ENCODE measurements at regions not wholly inside any gene's neighbourhood (a gene's known extent, or its start where the extent isn't known, plus 50 kb on each side); places are given as distances from the start of the nearest gene placed in this dataset.

DNA sequence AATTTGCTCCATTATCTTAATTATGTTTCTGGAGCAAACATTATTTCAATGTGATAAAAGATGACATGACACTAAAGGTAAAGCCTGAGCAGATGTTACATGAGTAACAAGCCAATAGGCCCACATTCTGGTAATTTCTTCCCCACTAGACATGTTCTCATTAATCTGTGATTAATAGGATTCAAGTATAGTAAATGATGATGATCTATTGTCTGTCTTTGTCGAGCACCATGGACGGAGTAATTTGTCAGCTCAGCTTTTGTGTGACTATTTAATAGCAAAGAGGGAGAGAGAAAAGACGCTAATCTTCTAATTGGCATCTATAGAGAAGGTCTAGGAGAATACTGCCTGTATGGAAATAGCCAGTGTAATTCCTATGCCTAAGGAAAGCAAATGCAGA, 62.2 kb upstream of the INSM2 start:
- Histone ChIP-seq H3K4me2 (ENCODE audit: insufficient read depth, low read length, poor library complexity, severe bottlenecking) (no peak overlapping the region), H3K36me3 (replicated peaks in 1 of 2; ENCODE audit: control insufficient read depth in 2 of 2, insufficient read depth in 2 of 2, low read length in 2 of 2) (no peaks in the 10 kb centered on the region), H3K9ac (ENCODE audit: low read depth, low read length, poor library complexity) (no peak overlapping the region), H2AK5ac (ENCODE audit: low read depth, low read length) (no peak overlapping the region), H3K23ac (ENCODE audit: low read depth, low read length, poor library complexity) (no peak overlapping the region), H3K14ac (ENCODE audit: low read length) (no peak overlapping the region), H3K27me3 (ENCODE audit: control insufficient read depth in 3 of 3, insufficient read depth in 3 of 3, low read depth in 1 of 3, low read length in 3 of 3) (peaks cover 0 to 5% (median 0%) of the 10 kb centered on the region in 3 experiments), H3K4ac (ENCODE audit: low read length) (no peak overlapping the region), H3K4me3 (ENCODE audit: low read length in 2 of 2) (no peak overlapping the region), H3K4me1 (ENCODE audit: control insufficient read depth in 2 of 2, insufficient read depth in 1 of 2, low read depth in 1 of 2, low read length in 2 of 2) (no peaks in the 10 kb centered on the region), H3K27ac (replicated peaks; ENCODE audit: low read length) (no peak overlapping the region), H3K18ac (ENCODE audit: low read length) (no peak overlapping the region), H3K79me1 (ENCODE audit: low read depth, low read length) (no peaks in the 10 kb centered on the region), H2BK120ac (ENCODE audit: low read depth, low read length) (no peak overlapping the region), H2BK5ac (ENCODE audit: low read length) (no peak overlapping the region), H2AFZ (ENCODE audit: low read length) (no peak overlapping the region), H2BK12ac (ENCODE audit: low read length) (no peak overlapping the region), H4K91ac (ENCODE audit: low read depth, low read length, poor library complexity) (no peak overlapping the region), H3K9me3 (replicated peaks in 1 of 2; ENCODE audit: control insufficient read depth in 2 of 2, insufficient read depth in 1 of 2, low read depth in 1 of 2, low read length in 2 of 2) (no peaks in the 10 kb centered on the region), H2BK15ac (ENCODE audit: low read length) (no peak overlapping the region), H4K8ac (ENCODE audit: low read depth, low read length) (no peak overlapping the region)
- no peak for DNase-seq (ENCODE audit: low spot score)
- WGBS, 2 donors (ENCODE audit: extremely low coverage in 2 of 2, insufficient read length in 2 of 2, insufficient replicate concordance in 1 of 2): no CpG with 5 or more reads among the region's 3 CpGs

DNA sequence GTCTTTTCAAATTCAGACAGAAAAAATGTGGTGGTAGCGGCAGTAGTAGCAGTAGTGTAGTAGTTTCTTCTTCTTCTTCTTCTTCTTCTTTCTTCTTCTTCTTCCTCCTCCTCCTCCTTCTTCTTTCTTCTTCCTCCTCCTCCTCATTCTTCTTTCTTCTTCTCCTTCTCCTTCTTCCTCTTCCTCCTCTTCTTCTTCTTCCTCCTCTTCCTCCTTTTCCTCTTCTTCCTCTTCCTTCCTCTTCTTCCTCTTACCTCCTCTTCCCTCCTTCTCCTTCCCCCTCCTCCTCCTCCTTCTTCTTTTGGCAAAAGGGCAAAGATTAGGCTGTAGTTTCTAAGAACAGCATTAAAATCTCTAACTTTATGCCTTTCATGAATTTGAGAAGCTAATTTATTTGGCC, 59.6 kb upstream of the INSM2 start:
- no peak for DNase-seq (ENCODE audit: low spot score)
- Histone ChIP-seq H3K23ac (ENCODE audit: low read depth, low read length, poor library complexity) (no peak overlapping the region), H2BK5ac (ENCODE audit: low read length) (no peak overlapping the region), H3K18ac (ENCODE audit: low read length) (no peak overlapping the region), H2BK12ac (ENCODE audit: low read length) (no peak overlapping the region), H4K91ac (ENCODE audit: low read depth, low read length, poor library complexity) (no peak overlapping the region), H3K9ac (ENCODE audit: low read depth, low read length, poor library complexity) (no peak overlapping the region), H3K4me3 (ENCODE audit: low read length in 2 of 2) (no peak overlapping the region), H2AK5ac (ENCODE audit: low read depth, low read length) (no peak overlapping the region), H4K8ac (ENCODE audit: low read depth, low read length) (no peak overlapping the region), H3K27me3 (ENCODE audit: control insufficient read depth in 3 of 3, insufficient read depth in 3 of 3, low read depth in 1 of 3, low read length in 3 of 3) (peaks cover 0 to 5% (median 0%) of the 10 kb centered on the region in 3 experiments), H2AFZ (ENCODE audit: low read length) (no peak overlapping the region), H3K4me1 (ENCODE audit: control insufficient read depth in 2 of 2, insufficient read depth in 1 of 2, low read depth in 1 of 2, low read length in 2 of 2) (no peaks in the 10 kb centered on the region), H3K27ac (replicated peaks; ENCODE audit: low read length) (no peak overlapping the region), H3K14ac (ENCODE audit: low read length) (no peak overlapping the region), H3K36me3 (replicated peaks in 1 of 2; ENCODE audit: control insufficient read depth in 2 of 2, insufficient read depth in 2 of 2, low read length in 2 of 2) (no peaks in the 10 kb centered on the region), H3K4ac (ENCODE audit: low read length) (no peak overlapping the region), H2BK15ac (ENCODE audit: low read length) (no peak overlapping the region), H3K79me1 (ENCODE audit: low read depth, low read length) (no peaks in the 10 kb centered on the region), H2BK120ac (ENCODE audit: low read depth, low read length) (no peak overlapping the region), H3K4me2 (ENCODE audit: insufficient read depth, low read length, poor library complexity, severe bottlenecking) (no peak overlapping the region), H3K9me3 (replicated peaks in 1 of 2; ENCODE audit: control insufficient read depth in 2 of 2, insufficient read depth in 1 of 2, low read depth in 1 of 2, low read length in 2 of 2) (no peaks in the 10 kb centered on the region)
- WGBS, 2 donors (ENCODE audit: extremely low coverage in 2 of 2, insufficient read length in 2 of 2, insufficient replicate concordance in 1 of 2): no CpG with 5 or more reads among the region's 1 CpG

GRCh38 chr14:35480119-35480769, 53.7 kb upstream of the INSM2 start:
- Histone ChIP-seq H3K27me3 (ENCODE audit: control insufficient read depth in 3 of 3, insufficient read depth in 3 of 3, low read depth in 1 of 3, low read length in 3 of 3) (peaks cover 0 to 3% (median 0%) of the 10 kb centered on the region in 3 experiments), H3K79me1 (ENCODE audit: low read depth, low read length) (no peaks in the 10 kb centered on the region), H3K9me3 (replicated peaks in 1 of 2; ENCODE audit: control insufficient read depth in 2 of 2, insufficient read depth in 1 of 2, low read depth in 1 of 2, low read length in 2 of 2) (peaks cover 0 to 1% of the 10 kb centered on the region in 2 donors), H2AFZ (ENCODE audit: low read length) (no peak overlapping the region), H2BK15ac (ENCODE audit: low read length) (no peak overlapping the region), H3K4me3 (ENCODE audit: low read length in 2 of 2) (no peak overlapping the region), H3K4me2 (ENCODE audit: insufficient read depth, low read length, poor library complexity, severe bottlenecking) (no peak overlapping the region), H2BK120ac (ENCODE audit: low read depth, low read length) (no peak overlapping the region), H2AK5ac (ENCODE audit: low read depth, low read length) (no peak overlapping the region), H3K36me3 (replicated peaks in 1 of 2; ENCODE audit: control insufficient read depth in 2 of 2, insufficient read depth in 2 of 2, low read length in 2 of 2) (no peaks in the 10 kb centered on the region), H4K8ac (ENCODE audit: low read depth, low read length) (no peak overlapping the region), H3K18ac (ENCODE audit: low read length) (no peak overlapping the region), H4K91ac (ENCODE audit: low read depth, low read length, poor library complexity) (no peak overlapping the region), H3K27ac (replicated peaks; ENCODE audit: low read length) (no peak overlapping the region), H3K9ac (ENCODE audit: low read depth, low read length, poor library complexity) (no peak overlapping the region), H3K23ac (ENCODE audit: low read depth, low read length, poor library complexity) (no peak overlapping the region), H3K4me1 (ENCODE audit: control insufficient read depth in 2 of 2, insufficient read depth in 1 of 2, low read depth in 1 of 2, low read length in 2 of 2) (no peaks in the 10 kb centered on the region), H3K4ac (ENCODE audit: low read length) (no peak overlapping the region), H3K14ac (ENCODE audit: low read length) (no peak overlapping the region), H2BK12ac (ENCODE audit: low read length) (no peak overlapping the region), H2BK5ac (ENCODE audit: low read length) (no peak overlapping the region)
- DNase-seq (ENCODE audit: low spot score): no peak
- WGBS, 2 donors (ENCODE audit: extremely low coverage in 2 of 2, insufficient read length in 2 of 2, insufficient replicate concordance in 1 of 2): no CpG with 5 or more reads among the region's 7 CpGs

GRCh38 chr14:35482994-35483515, 50.9 kb upstream of the INSM2 start:
- DNase-seq (ENCODE audit: low spot score): no peak
- H3K79me1 ChIP-seq (ENCODE audit: low read depth, low read length): no peaks in the 10 kb centered on the region
- no peak overlapping the region for H3K4ac ChIP-seq (ENCODE audit: low read length)
- no peak overlapping the region for H2AK5ac ChIP-seq (ENCODE audit: low read depth, low read length)
- H2BK12ac ChIP-seq (ENCODE audit: low read length): no peak overlapping the region
- H3K4me3 ChIP-seq (ENCODE audit: low read length in 2 of 2): no peak overlapping the region
- no peak overlapping the region for H3K14ac ChIP-seq (ENCODE audit: low read length)
- H3K4me2 ChIP-seq (ENCODE audit: insufficient read depth, low read length, poor library complexity, severe bottlenecking): no peak overlapping the region
- no CpG with 5 or more reads among the region's 1 CpG for WGBS, 2 donors (ENCODE audit: extremely low coverage in 2 of 2, insufficient read length in 2 of 2, insufficient replicate concordance in 1 of 2)
- H2AFZ ChIP-seq (ENCODE audit: low read length): no peak overlapping the region
- no peak overlapping the region for H2BK5ac ChIP-seq (ENCODE audit: low read length)
- no peak overlapping the region for H2BK120ac ChIP-seq (ENCODE audit: low read depth, low read length)
- no peak overlapping the region for H2BK15ac ChIP-seq (ENCODE audit: low read length)
- no peak overlapping the region for H3K23ac ChIP-seq (ENCODE audit: low read depth, low read length, poor library complexity)
- H4K91ac ChIP-seq (ENCODE audit: low read depth, low read length, poor library complexity): no peak overlapping the region
- H4K8ac ChIP-seq (ENCODE audit: low read depth, low read length): no peak overlapping the region
- no peaks in the 10 kb centered on the region for H3K4me1 ChIP-seq (ENCODE audit: control insufficient read depth in 2 of 2, insufficient read depth in 1 of 2, low read depth in 1 of 2, low read length in 2 of 2)
- H3K9ac ChIP-seq (ENCODE audit: low read depth, low read length, poor library complexity): no peak overlapping the region
- H3K27me3 ChIP-seq (ENCODE audit: control insufficient read depth in 3 of 3, insufficient read depth in 3 of 3, low read depth in 1 of 3, low read length in 3 of 3): peaks cover 0 to 3% (median 0%) of the 10 kb centered on the region in 3 experiments
- H3K27ac ChIP-seq (replicated peaks; ENCODE audit: low read length): no peak overlapping the region
- H3K9me3 ChIP-seq (replicated peaks in 1 of 2; ENCODE audit: control insufficient read depth in 2 of 2, insufficient read depth in 1 of 2, low read depth in 1 of 2, low read length in 2 of 2): peaks cover 0 to 1% of the 10 kb centered on the region in 2 donors
- no peaks in the 10 kb centered on the region for H3K36me3 ChIP-seq (replicated peaks in 1 of 2; ENCODE audit: control insufficient read depth in 2 of 2, insufficient read depth in 2 of 2, low read length in 2 of 2)
- H3K18ac ChIP-seq (ENCODE audit: low read length): no peak overlapping the region

Measured in neuronal stem cell (in vitro differentiated cells).